GM12878 (cell line): ENCODE measurements at regions not wholly inside any gene's neighbourhood (a gene's known extent, or its start where the extent isn't known, plus 50 kb on each side); places are given as distances from the start of the nearest gene placed in this dataset.

ENCODE experiments used
- ATAC-seq: fragments of 200-7000 bp; cut with Tn5 transposase; 3 replicates; pipeline ENCODE4 v1.9.1; 2020; ENCODE audit warnings: mild to moderate bottlenecking, moderate library complexity
- BruUV-seq: library from RNA; stranded (reverse); fragments of 400-500 nt; replicated peaks from 2 replicates; lab custom pipeline; 2021; lab: Mats Ljungman, UMichigan
- CTCF ChIA-PET: fragments of 300-600 bp; sonication (Branson Sonifier 250); formaldehyde crosslinking; extraction: SDS; loops from one replicate; lab custom pipeline; 2021; ENCODE audit warnings: inconsistent platforms; lab: Yijun Ruan, JAX
- POLR2A ChIA-PET: fragments of 350-600 bp; formaldehyde crosslinking; extraction: SDS; loops from one replicate; lab custom pipeline; 2021; ENCODE audit warnings: inconsistent platforms; lab: Charles Lee
- RAD21 ChIA-PET: fragments of 300-600 bp; sonication (Branson Sonifier 250); formaldehyde crosslinking; loops from one replicate; lab custom pipeline; 2023; ENCODE audit warnings: antibody characterized with exemption; ENCODE audit not compliant: unreplicated experiment; lab: Charles Lee
- SMC1A ChIA-PET: fragments of 300-600 bp; sonication (Branson Sonifier 250); formaldehyde crosslinking; loops from one replicate; lab custom pipeline; 2023; ENCODE audit not compliant: unreplicated experiment, uncharacterized antibody; lab: Charles Lee
- DNase-seq: peaks from one replicate; pipeline ENCODE4 v3.0.0-alpha.2; 2011; ENCODE audit warnings: low read depth, low spot score
- FAIRE-seq: peaks from 3 replicates; lab custom pipeline; 2011; peaks lifted over from hg19 to GRCh38; lab: Jason Lieb, UNC
- H2AFZ ChIP-seq: 2 replicates; pipeline ENCODE4 v1.6.0; 2011; ENCODE audit warnings: low read depth, low read length, control low read depth; ENCODE audit not compliant: control insufficient read depth
- H3K27ac ChIP-seq: 2 replicates; pipeline ENCODE4 v1.5.1; 2011; ENCODE audit warnings: control low read depth; ENCODE audit not compliant: control insufficient read depth, insufficient read depth
- H3K27me3 ChIP-seq, 2 experiments: replicated peaks in 1 of 2; 2 replicates each; pipeline versions ENCODE4 v1.6.0 to v1.6.1; 2011; ENCODE audit warnings: low read length in 1 of 2; ENCODE audit not compliant: control insufficient read depth in 2 of 2, insufficient read depth in 2 of 2
- H3K36me3 ChIP-seq, 2 experiments: 2 replicates each; pipeline ENCODE4 v1.5.1; 2011; ENCODE audit warnings: low read length in 1 of 2; ENCODE audit not compliant: control insufficient read depth in 2 of 2, insufficient read depth in 2 of 2
- H3K4me1 ChIP-seq: 2 replicates; pipeline ENCODE4 v1.6.1; 2011; ENCODE audit warnings: mild to moderate bottlenecking, low read length, moderate library complexity, mixed read lengths; ENCODE audit not compliant: control insufficient read depth, insufficient read depth
- H3K4me2 ChIP-seq: 2 replicates; pipeline ENCODE4 v1.6.0; 2011; ENCODE audit warnings: control low read depth; ENCODE audit not compliant: control insufficient read depth, insufficient read depth
- H3K4me3 ChIP-seq: fragments of 200-600 bp; sonication (generic); 2 replicates; pipeline ENCODE4 v1.5.1; 2016
- H3K79me2 ChIP-seq: 2 replicates; pipeline ENCODE4 v1.6.0; 2011; ENCODE audit warnings: low read length; ENCODE audit not compliant: control insufficient read depth, insufficient read depth
- H3K9ac ChIP-seq: 2 replicates; pipeline ENCODE4 v1.8.0; 2011; ENCODE audit warnings: low read length, control low read depth, mixed read lengths; ENCODE audit not compliant: control insufficient read depth, insufficient read depth
- H3K9me3 ChIP-seq: replicated peaks from 3 replicates; pipeline ENCODE4 v1.5.1; 2011; ENCODE audit warnings: mild to moderate bottlenecking, low read length; ENCODE audit not compliant: control insufficient read depth, insufficient read depth
- H4K20me1 ChIP-seq: 2 replicates; pipeline ENCODE4 v1.6.0; 2011; ENCODE audit not compliant: control insufficient read depth, insufficient read depth
- CBX3 ChIP-seq: fragments of 200-600 bp; sonication (generic); IDR thresholded peaks from 2 replicates; pipeline ENCODE4 v1.6.1; 2016; ENCODE audit warnings: low read depth, borderline replicate concordance
- CREB1 ChIP-seq: IDR thresholded peaks from 2 replicates; pipeline ENCODE4 v1.6.1; 2012; ENCODE audit warnings: low read depth, mild to moderate bottlenecking, inconsistent platforms
- EP300 ChIP-seq, 2 experiments: fragments of 150-350 bp in 1 of 2; IDR thresholded peaks; 2 replicates each; pipeline ENCODE4 v1.6.1; 2011 to 2012; ENCODE audit warnings: low read depth in 2 of 2, low read length in 2 of 2, borderline replicate concordance in 1 of 2, improper control_type of control experiment in 1 of 2, inconsistent platforms in 1 of 2; ENCODE audit not compliant: control insufficient read depth in 1 of 2
- FOXM1 ChIP-seq: IDR thresholded peaks from 2 replicates; pipeline ENCODE4 v1.6.1; 2012; ENCODE audit warnings: low read depth, mild to moderate bottlenecking, inconsistent platforms, low read length, moderate library complexity
- IKZF2 ChIP-seq, 2 experiments: fragments of 450-650 bp; IDR thresholded peaks; 2 replicates each; pipeline ENCODE4 v1.6.1; 2017; ENCODE audit warnings: mild to moderate bottlenecking in 2 of 2, moderate library complexity in 2 of 2
- MTA3 ChIP-seq: IDR thresholded peaks from 2 replicates; pipeline ENCODE4 v1.6.1; 2012; ENCODE audit warnings: low read length, inconsistent platforms, borderline replicate concordance
- POLR2A ChIP-seq: IDR thresholded peaks from 2 replicates; pipeline ENCODE4 v1.6.1; 2011; ENCODE audit warnings: low read depth, mild to moderate bottlenecking, low read length
- POU2F2 ChIP-seq: IDR thresholded peaks from 3 replicates; pipeline ENCODE4 v1.6.1; 2011; ENCODE audit warnings: low read depth, mild to moderate bottlenecking, low read length, borderline replicate concordance
- RFX5 ChIP-seq: IDR thresholded peaks from 2 replicates; pipeline ENCODE4 v1.6.1; 2011; ENCODE audit warnings: low read depth, low read length, improper control_type of control experiment
- RUNX3 ChIP-seq: IDR thresholded peaks from 2 replicates; pipeline ENCODE4 v1.6.1; 2012; ENCODE audit warnings: low read length, inconsistent platforms
- SMARCA5 ChIP-seq: fragments of 450-650 bp; IDR thresholded peaks from 2 replicates; pipeline ENCODE4 v1.6.1; 2017; ENCODE audit warnings: mild to moderate bottlenecking
- SPI1 ChIP-seq: IDR thresholded peaks from 2 replicates; pipeline ENCODE4 v1.6.1; 2011; ENCODE audit warnings: low read depth, mild to moderate bottlenecking, low read length, moderate library complexity, borderline replicate concordance; ENCODE audit not compliant: insufficient read depth
- SREBF2 ChIP-seq: IDR thresholded peaks from 2 replicates; pipeline ENCODE4 v1.6.1; 2012; ENCODE audit warnings: mild to moderate bottlenecking, low read length
- TAF1 ChIP-seq: IDR thresholded peaks from 2 replicates; pipeline ENCODE4 v1.6.1; 2011; ENCODE audit warnings: mild to moderate bottlenecking, low read depth, low read length, borderline replicate concordance
- TCF3 ChIP-seq: IDR thresholded peaks from 2 replicates; pipeline ENCODE4 v1.6.1; 2012; ENCODE audit warnings: low read depth, mild to moderate bottlenecking, low read length, borderline replicate concordance; ENCODE audit not compliant: insufficient read depth
- WGBS: methylation state at CpG from one replicate; pipeline ENCODE4 v1.1.6; 2016; ENCODE audit warnings: low lambda C conversion rate; ENCODE audit not compliant: insufficient replicate concordance, insufficient coverage; ENCODE audit errors: missing lambda C conversion rate; 5-methylcytosine and 5-hydroxymethylcytosine counted together
- in situ Hi-C: fragments of 300-500 bp; cut with MboI; formaldehyde crosslinking; loops from 9 replicates; pipeline ENCODE4 v1.14.3; 2018; ENCODE audit warnings: mixed read lengths
- intact Hi-C: fragments of 100-400 bp; cut with micrococcal nuclease; formaldehyde crosslinking; loops from one replicate; pipeline ENCODE4 v1.14.2; 2022; ENCODE audit not compliant: unreplicated experiment
- TF ChIP-seq, protein P1 (sequence below): IDR thresholded peaks from 2 replicates; pipeline ENCODE4 v1.6.1; 2011; ENCODE audit warnings: low read depth, low read length, improper control_type of control experiment, borderline replicate concordance
- TF ChIP-seq, protein P2 (sequence below): fragments of 450-650 bp; IDR thresholded peaks from 2 replicates; pipeline ENCODE4 v1.6.1; 2017; ENCODE audit warnings: borderline replicate concordance
- TF ChIP-seq, protein P3 (sequence below): fragments of 450-650 bp; formaldehyde crosslinking; IDR thresholded peaks from 2 replicates; pipeline ENCODE4 v1.4.0; 2020; ENCODE audit warnings: mild to moderate bottlenecking, moderate library complexity

DNA sequence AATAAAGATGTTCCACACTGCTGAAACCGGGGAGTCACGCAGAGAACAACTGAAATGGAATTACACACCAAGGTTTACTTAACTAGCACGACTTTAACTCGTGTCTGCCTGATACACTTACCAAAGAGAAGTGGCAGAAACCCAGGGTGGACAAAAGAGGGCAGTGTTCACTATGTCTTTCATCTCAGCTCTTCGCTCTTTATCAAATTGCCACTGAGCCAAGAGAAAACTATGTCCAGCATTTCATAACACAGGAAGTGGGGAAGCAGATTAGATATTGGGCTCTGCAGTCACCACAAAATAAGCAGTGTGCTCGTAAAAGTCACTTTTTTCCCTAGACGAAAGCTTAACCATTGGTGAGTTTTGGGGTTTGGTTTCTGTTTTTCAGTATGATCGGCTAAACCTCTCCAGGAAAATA, 155.7 kb downstream of the CHIC2 start (continued):
- TF ChIP-seq, protein P1, sequence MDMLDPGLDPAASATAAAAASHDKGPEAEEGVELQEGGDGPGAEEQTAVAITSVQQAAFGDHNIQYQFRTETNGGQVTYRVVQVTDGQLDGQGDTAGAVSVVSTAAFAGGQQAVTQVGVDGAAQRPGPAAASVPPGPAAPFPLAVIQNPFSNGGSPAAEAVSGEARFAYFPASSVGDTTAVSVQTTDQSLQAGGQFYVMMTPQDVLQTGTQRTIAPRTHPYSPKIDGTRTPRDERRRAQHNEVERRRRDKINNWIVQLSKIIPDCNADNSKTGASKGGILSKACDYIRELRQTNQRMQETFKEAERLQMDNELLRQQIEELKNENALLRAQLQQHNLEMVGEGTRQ: no peak
- no peak for TF ChIP-seq SMARCA5

DNA sequence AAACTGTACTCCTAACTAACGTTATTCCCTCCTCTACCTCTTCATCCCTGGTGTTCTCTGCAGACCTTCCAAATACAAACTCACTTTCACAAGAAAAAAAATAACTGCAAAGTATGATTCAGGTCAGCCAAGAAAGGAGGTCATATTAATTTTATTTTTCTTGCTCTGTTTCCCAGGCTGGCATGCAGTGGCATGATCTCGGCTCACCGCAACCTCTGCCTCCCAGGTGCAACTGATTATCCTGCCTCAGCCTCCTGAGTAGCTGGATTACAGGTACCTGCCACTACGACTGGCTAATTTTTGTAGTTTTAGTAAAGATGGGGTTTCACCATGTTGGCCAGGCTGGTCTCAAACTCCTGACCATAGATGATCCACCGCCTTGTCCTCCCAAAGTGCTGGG, 156.6 kb downstream of the CHIC2 start:
- no peaks in the 10 kb centered on the region for H3K79me2 ChIP-seq
- WGBS: 47% methylated on average over 5 of the region's 5 CpGs
- no peak for DNase-seq
- H3K4me2 ChIP-seq: no peak overlapping the region
- ATAC-seq: no peak
- no peaks in the 10 kb centered on the region for H3K36me3 ChIP-seq
- ChIA-PET SMC1A (interaction anchor here (0.7 to 3.5 kb wide), 8 partner anchors 10 to 482 kb away, joined by 3 to 20 read pairs (median 3); no protein-coding TSS in a partner anchor), CTCF (interaction anchor here (1.0 to 4.6 kb wide), 16 partner anchors 10 to 401 kb away, joined by 3 to 44 read pairs (median 4); partner anchors contain the start of gene PDGFRA), RAD21 (interaction anchor here (1.5 to 2.6 kb wide), 5 partner anchors 13 to 892 kb away, joined by 3 to 19 read pairs (median 6); no protein-coding TSS in a partner anchor), POLR2A (no interaction called here)
- H2AFZ ChIP-seq: no peak overlapping the region
- H3K9me3 ChIP-seq: no peaks in the 10 kb centered on the region
- intact Hi-C loops (loop anchor here (1.0 to 5.0 kb wide), 3 partner anchors 200 to 326 kb away; no protein-coding TSS in a partner anchor), in situ Hi-C loops (no loop called here)
- no peak overlapping the region for H3K4me3 ChIP-seq
- H3K27ac ChIP-seq: no peak overlapping the region
- H3K9ac ChIP-seq: no peak overlapping the region
- H4K20me1 ChIP-seq: no peaks in the 10 kb centered on the region
- no TSS peak for BruUV-seq
- FAIRE-seq: no peak
- no peaks in the 10 kb centered on the region for H3K4me1 ChIP-seq
- H3K27me3 ChIP-seq: peaks cover 0 to 3% of the 10 kb centered on the region in 2 experiments; a peak in 2 of 4 replicates
- TF ChIP-seq CREB1 (no peak), POU2F2 (no peak), IKZF2 (IDR thresholded peaks at IDR 0.05) (no peak), EP300 (IDR thresholded peaks at IDR 0.05; ENCODE audit: borderline replicate concordance in 1 of 2, control insufficient read depth in 1 of 2, low read depth in 2 of 2, low read length in 2 of 2) (no peak), CBX3 (no peak), RFX5 (no peak), SPI1 (no peak), TAF1 (no peak), MTA3 (no peak), SREBF2 (no peak), TCF3 (no peak), FOXM1 (no peak), RUNX3 (no peak), POLR2A (no peak)
- TF ChIP-seq, protein P2, sequence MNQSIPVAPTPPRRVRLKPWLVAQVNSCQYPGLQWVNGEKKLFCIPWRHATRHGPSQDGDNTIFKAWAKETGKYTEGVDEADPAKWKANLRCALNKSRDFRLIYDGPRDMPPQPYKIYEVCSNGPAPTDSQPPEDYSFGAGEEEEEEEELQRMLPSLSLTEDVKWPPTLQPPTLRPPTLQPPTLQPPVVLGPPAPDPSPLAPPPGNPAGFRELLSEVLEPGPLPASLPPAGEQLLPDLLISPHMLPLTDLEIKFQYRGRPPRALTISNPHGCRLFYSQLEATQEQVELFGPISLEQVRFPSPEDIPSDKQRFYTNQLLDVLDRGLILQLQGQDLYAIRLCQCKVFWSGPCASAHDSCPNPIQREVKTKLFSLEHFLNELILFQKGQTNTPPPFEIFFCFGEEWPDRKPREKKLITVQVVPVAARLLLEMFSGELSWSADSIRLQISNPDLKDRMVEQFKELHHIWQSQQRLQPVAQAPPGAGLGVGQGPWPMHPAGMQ: no peak
- TF ChIP-seq, protein P3, sequence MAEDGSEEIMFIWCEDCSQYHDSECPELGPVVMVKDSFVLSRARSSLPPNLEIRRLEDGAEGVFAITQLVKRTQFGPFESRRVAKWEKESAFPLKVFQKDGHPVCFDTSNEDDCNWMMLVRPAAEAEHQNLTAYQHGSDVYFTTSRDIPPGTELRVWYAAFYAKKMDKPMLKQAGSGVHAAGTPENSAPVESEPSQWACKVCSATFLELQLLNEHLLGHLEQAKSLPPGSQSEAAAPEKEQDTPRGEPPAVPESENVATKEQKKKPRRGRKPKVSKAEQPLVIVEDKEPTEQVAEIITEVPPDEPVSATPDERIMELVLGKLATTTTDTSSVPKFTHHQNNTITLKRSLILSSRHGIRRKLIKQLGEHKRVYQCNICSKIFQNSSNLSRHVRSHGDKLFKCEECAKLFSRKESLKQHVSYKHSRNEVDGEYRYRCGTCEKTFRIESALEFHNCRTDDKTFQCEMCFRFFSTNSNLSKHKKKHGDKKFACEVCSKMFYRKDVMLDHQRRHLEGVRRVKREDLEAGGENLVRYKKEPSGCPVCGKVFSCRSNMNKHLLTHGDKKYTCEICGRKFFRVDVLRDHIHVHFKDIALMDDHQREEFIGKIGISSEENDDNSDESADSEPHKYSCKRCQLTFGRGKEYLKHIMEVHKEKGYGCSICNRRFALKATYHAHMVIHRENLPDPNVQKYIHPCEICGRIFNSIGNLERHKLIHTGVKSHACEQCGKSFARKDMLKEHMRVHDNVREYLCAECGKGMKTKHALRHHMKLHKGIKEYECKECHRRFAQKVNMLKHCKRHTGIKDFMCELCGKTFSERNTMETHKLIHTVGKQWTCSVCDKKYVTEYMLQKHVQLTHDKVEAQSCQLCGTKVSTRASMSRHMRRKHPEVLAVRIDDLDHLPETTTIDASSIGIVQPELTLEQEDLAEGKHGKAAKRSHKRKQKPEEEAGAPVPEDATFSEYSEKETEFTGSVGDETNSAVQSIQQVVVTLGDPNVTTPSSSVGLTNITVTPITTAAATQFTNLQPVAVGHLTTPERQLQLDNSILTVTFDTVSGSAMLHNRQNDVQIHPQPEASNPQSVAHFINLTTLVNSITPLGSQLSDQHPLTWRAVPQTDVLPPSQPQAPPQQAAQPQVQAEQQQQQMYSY: no peak
